GM21381 (cell line): ENCODE measurements at regions not wholly inside any gene's neighbourhood (a gene's known extent, or its start where the extent isn't known, plus 50 kb on each side); places are given as distances from the start of the nearest gene placed in this dataset.

ENCODE experiments used
- ATAC-seq: cut with Tn5 transposase; IDR thresholded peaks from one replicate; pipeline ENCODE4 v1.9.1; 2021; ENCODE audit warnings: mild to moderate bottlenecking, moderate library complexity; ENCODE audit not compliant: unreplicated experiment

- peak; percentile 62 for ATAC-seq
Measured at GRCh38 chr13:95494082-95494681, 58.3 kb upstream of the CLDN10 start.

- no peak for ATAC-seq
Measured at GRCh38 chr13:95496485-95496884, 56.0 kb upstream of the CLDN10 start.

GRCh38 chr13:95497381-95497807, 55.1 kb upstream of the CLDN10 start:
- ATAC-seq, result no peak

GRCh38 chr13:95498886-95499285, 53.6 kb upstream of the CLDN10 start:
- no peak for ATAC-seq

- no peak for ATAC-seq
Measured at GRCh38 chr13:95499811-95500712, 52.5 kb upstream of the CLDN10 start.

GRCh38 chr13:95502216-95502615, 50.3 kb upstream of the CLDN10 start:
- no peak for ATAC-seq
